ENCODE measurements at regions not wholly inside any gene's neighbourhood (a gene's known extent, or its start where the extent isn't known, plus 50 kb on each side); places are given as distances from the start of the nearest gene placed in this dataset.

GRCh38 chr14:98146416-98146815, 1125.6 kb downstream of the BCL11B start:
- no peaks in the 10 kb centered on the region for H3K36me3 Mint-ChIP-seq (ENCODE audit: unreplicated experiment)
- DNase-seq = no peak
- no peaks in the 10 kb centered on the region for H3K9me3 Mint-ChIP-seq (ENCODE audit: unreplicated experiment)
- H3K4me3 Mint-ChIP-seq (ENCODE audit: unreplicated experiment) = no peak overlapping the region
- no peaks in the 10 kb centered on the region for H3K27me3 Mint-ChIP-seq (ENCODE audit: unreplicated experiment)
- no peaks in the 10 kb centered on the region for H3K4me1 Mint-ChIP-seq (ENCODE audit: low read depth, unreplicated experiment)
- no peak overlapping the region for H3K27ac Mint-ChIP-seq (ENCODE audit: unreplicated experiment)
- no peak for TF ChIP-seq CTCF (IDR thresholded peaks at IDR 0.05; ENCODE audit: partially characterized antibody, unreplicated experiment)

- Mint-ChIP-seq H3K9me3 (ENCODE audit: unreplicated experiment) (no peaks in the 10 kb centered on the region), H3K4me3 (ENCODE audit: unreplicated experiment) (no peak overlapping the region), H3K27ac (ENCODE audit: unreplicated experiment) (no peak overlapping the region), H3K36me3 (ENCODE audit: unreplicated experiment) (no peaks in the 10 kb centered on the region), H3K4me1 (ENCODE audit: low read depth, unreplicated experiment) (no peaks in the 10 kb centered on the region), H3K27me3 (ENCODE audit: unreplicated experiment) (no peaks in the 10 kb centered on the region)
- DNase-seq = no peak
- no peak for TF ChIP-seq CTCF (IDR thresholded peaks at IDR 0.05; ENCODE audit: partially characterized antibody, unreplicated experiment)
Measured at GRCh38 chr14:98154254-98154653, 1117.7 kb downstream of the BCL11B start.

- peaks cover 1% of the 10 kb centered on the region for H3K27me3 Mint-ChIP-seq (ENCODE audit: unreplicated experiment)
- no peak overlapping the region for H3K4me3 Mint-ChIP-seq (ENCODE audit: unreplicated experiment)
- H3K36me3 Mint-ChIP-seq (ENCODE audit: unreplicated experiment) = no peaks in the 10 kb centered on the region
- no peak overlapping the region for H3K27ac Mint-ChIP-seq (ENCODE audit: unreplicated experiment)
- H3K4me1 Mint-ChIP-seq (ENCODE audit: low read depth, unreplicated experiment) = no peaks in the 10 kb centered on the region
- H3K9me3 Mint-ChIP-seq (ENCODE audit: unreplicated experiment) = no peaks in the 10 kb centered on the region
- no peak for TF ChIP-seq CTCF (IDR thresholded peaks at IDR 0.05; ENCODE audit: partially characterized antibody, unreplicated experiment)
- no peak for DNase-seq
Measured at GRCh38 chr14:98156411-98156810, 1115.6 kb downstream of the BCL11B start.

GRCh38 chr14:98160901-98161300, 1111.1 kb downstream of the BCL11B start:
- no peak for DNase-seq
- Mint-ChIP-seq H3K27ac (ENCODE audit: unreplicated experiment) (no peak overlapping the region), H3K9me3 (ENCODE audit: unreplicated experiment) (no peaks in the 10 kb centered on the region), H3K4me3 (ENCODE audit: unreplicated experiment) (no peak overlapping the region), H3K27me3 (ENCODE audit: unreplicated experiment) (peaks cover 1% of the 10 kb centered on the region), H3K36me3 (ENCODE audit: unreplicated experiment) (no peaks in the 10 kb centered on the region), H3K4me1 (ENCODE audit: low read depth, unreplicated experiment) (no peaks in the 10 kb centered on the region)
- TF ChIP-seq CTCF (IDR thresholded peaks at IDR 0.05; ENCODE audit: partially characterized antibody, unreplicated experiment) = no peak

- Mint-ChIP-seq H3K27ac (ENCODE audit: unreplicated experiment) (no peak overlapping the region), H3K36me3 (ENCODE audit: unreplicated experiment) (no peaks in the 10 kb centered on the region), H3K4me1 (ENCODE audit: low read depth, unreplicated experiment) (no peaks in the 10 kb centered on the region), H3K9me3 (ENCODE audit: unreplicated experiment) (no peaks in the 10 kb centered on the region), H3K27me3 (ENCODE audit: unreplicated experiment) (peaks cover 1% of the 10 kb centered on the region), H3K4me3 (ENCODE audit: unreplicated experiment) (no peak overlapping the region)
- no peak for DNase-seq
- TF ChIP-seq CTCF (IDR thresholded peaks at IDR 0.05; ENCODE audit: partially characterized antibody, unreplicated experiment) = no peak
Measured at GRCh38 chr14:98161356-98161755, 1110.6 kb downstream of the BCL11B start.
